GM12878 (cell line): ENCODE measurements at regions not wholly inside any gene's neighbourhood (a gene's known extent, or its start where the extent isn't known, plus 50 kb on each side); places are given as distances from the start of the nearest gene placed in this dataset.

ENCODE experiments used
- ATAC-seq: fragments of 200-7000 bp; cut with Tn5 transposase; 3 replicates; pipeline ENCODE4 v1.9.1; 2020; ENCODE audit warnings: mild to moderate bottlenecking, moderate library complexity
- BruUV-seq: library from RNA; stranded (reverse); fragments of 400-500 nt; replicated peaks from 2 replicates; lab custom pipeline; 2021; lab: Mats Ljungman, UMichigan
- CTCF ChIA-PET: fragments of 300-600 bp; sonication (Branson Sonifier 250); formaldehyde crosslinking; extraction: SDS; loops from one replicate; lab custom pipeline; 2021; ENCODE audit warnings: inconsistent platforms; lab: Yijun Ruan, JAX
- POLR2A ChIA-PET: fragments of 350-600 bp; formaldehyde crosslinking; extraction: SDS; loops from one replicate; lab custom pipeline; 2021; ENCODE audit warnings: inconsistent platforms; lab: Charles Lee
- RAD21 ChIA-PET: fragments of 300-600 bp; sonication (Branson Sonifier 250); formaldehyde crosslinking; loops from one replicate; lab custom pipeline; 2023; ENCODE audit warnings: antibody characterized with exemption; ENCODE audit not compliant: unreplicated experiment; lab: Charles Lee
- SMC1A ChIA-PET: fragments of 300-600 bp; sonication (Branson Sonifier 250); formaldehyde crosslinking; loops from one replicate; lab custom pipeline; 2023; ENCODE audit not compliant: unreplicated experiment, uncharacterized antibody; lab: Charles Lee
- DNase-seq: peaks from one replicate; pipeline ENCODE4 v3.0.0-alpha.2; 2011; ENCODE audit warnings: low read depth, low spot score
- FAIRE-seq: peaks from 3 replicates; lab custom pipeline; 2011; peaks lifted over from hg19 to GRCh38; lab: Jason Lieb, UNC
- H2AFZ ChIP-seq: 2 replicates; pipeline ENCODE4 v1.6.0; 2011; ENCODE audit warnings: low read depth, low read length, control low read depth; ENCODE audit not compliant: control insufficient read depth
- H3K27ac ChIP-seq: 2 replicates; pipeline ENCODE4 v1.5.1; 2011; ENCODE audit warnings: control low read depth; ENCODE audit not compliant: control insufficient read depth, insufficient read depth
- H3K27me3 ChIP-seq, 2 experiments: replicated peaks in 1 of 2; 2 replicates each; pipeline versions ENCODE4 v1.6.0 to v1.6.1; 2011; ENCODE audit warnings: low read length in 1 of 2; ENCODE audit not compliant: control insufficient read depth in 2 of 2, insufficient read depth in 2 of 2
- H3K36me3 ChIP-seq, 2 experiments: 2 replicates each; pipeline ENCODE4 v1.5.1; 2011; ENCODE audit warnings: low read length in 1 of 2; ENCODE audit not compliant: control insufficient read depth in 2 of 2, insufficient read depth in 2 of 2
- H3K4me1 ChIP-seq: 2 replicates; pipeline ENCODE4 v1.6.1; 2011; ENCODE audit warnings: mild to moderate bottlenecking, low read length, moderate library complexity, mixed read lengths; ENCODE audit not compliant: control insufficient read depth, insufficient read depth
- H3K4me2 ChIP-seq: 2 replicates; pipeline ENCODE4 v1.6.0; 2011; ENCODE audit warnings: control low read depth; ENCODE audit not compliant: control insufficient read depth, insufficient read depth
- H3K4me3 ChIP-seq: fragments of 200-600 bp; sonication (generic); 2 replicates; pipeline ENCODE4 v1.5.1; 2016
- H3K79me2 ChIP-seq: 2 replicates; pipeline ENCODE4 v1.6.0; 2011; ENCODE audit warnings: low read length; ENCODE audit not compliant: control insufficient read depth, insufficient read depth
- H3K9ac ChIP-seq: 2 replicates; pipeline ENCODE4 v1.8.0; 2011; ENCODE audit warnings: low read length, control low read depth, mixed read lengths; ENCODE audit not compliant: control insufficient read depth, insufficient read depth
- H3K9me3 ChIP-seq: replicated peaks from 3 replicates; pipeline ENCODE4 v1.5.1; 2011; ENCODE audit warnings: mild to moderate bottlenecking, low read length; ENCODE audit not compliant: control insufficient read depth, insufficient read depth
- H4K20me1 ChIP-seq: 2 replicates; pipeline ENCODE4 v1.6.0; 2011; ENCODE audit not compliant: control insufficient read depth, insufficient read depth
- DPF2 ChIP-seq: fragments of 450-650 bp; IDR thresholded peaks from 2 replicates; pipeline ENCODE4 v1.6.1; 2017; ENCODE audit warnings: mild to moderate bottlenecking
- NR2F1 ChIP-seq: fragments of 450-650 bp; conservative IDR thresholded peaks from 2 replicates; pipeline ENCODE4 v1.6.1; 2017; ENCODE audit warnings: mild to moderate bottlenecking
- RELA ChIP-seq: fragments of 450-650 bp; IDR thresholded peaks from 2 replicates; pipeline ENCODE4 v1.8.0; 2014; ENCODE audit warnings: borderline replicate concordance; ENCODE audit not compliant: partially characterized antibody
- SMAD1 ChIP-seq: fragments of 450-650 bp; IDR thresholded peaks from 2 replicates; pipeline ENCODE4 v1.6.1; 2018; ENCODE audit warnings: mild to moderate bottlenecking, low read depth; ENCODE audit not compliant: partially characterized antibody
- SP1 ChIP-seq: IDR thresholded peaks from one replicate; pipeline ENCODE4 v1.6.1; 2011; ENCODE audit warnings: low read depth, low read length
- SREBF1 ChIP-seq: IDR thresholded peaks from 2 replicates; pipeline ENCODE4 v1.6.1; 2012; ENCODE audit warnings: mild to moderate bottlenecking, low read length
- STAT3 ChIP-seq: IDR thresholded peaks from 2 replicates; pipeline ENCODE4 v1.6.1; 2011; ENCODE audit warnings: low read depth, low read length, improper control_type of control experiment
- YY1 ChIP-seq: IDR thresholded peaks from 2 replicates; pipeline ENCODE4 v1.6.1; 2011; ENCODE audit warnings: low read depth, mild to moderate bottlenecking, low read length
- ZSCAN29 ChIP-seq: fragments of 450-650 bp; IDR thresholded peaks from 2 replicates; pipeline ENCODE4 v1.6.1; 2017; ENCODE audit warnings: mild to moderate bottlenecking, moderate library complexity
- WGBS: methylation state at CpG from one replicate; pipeline ENCODE4 v1.1.6; 2016; ENCODE audit warnings: low lambda C conversion rate; ENCODE audit not compliant: insufficient replicate concordance, insufficient coverage; ENCODE audit errors: missing lambda C conversion rate; 5-methylcytosine and 5-hydroxymethylcytosine counted together
- in situ Hi-C: fragments of 300-500 bp; cut with MboI; formaldehyde crosslinking; loops from 9 replicates; pipeline ENCODE4 v1.14.3; 2018; ENCODE audit warnings: mixed read lengths
- intact Hi-C: fragments of 100-400 bp; cut with micrococcal nuclease; formaldehyde crosslinking; loops from one replicate; pipeline ENCODE4 v1.14.2; 2022; ENCODE audit not compliant: unreplicated experiment
- TF ChIP-seq, protein P1 (sequence below): IDR thresholded peaks from 2 replicates; pipeline ENCODE4 v1.6.1; 2011; ENCODE audit warnings: borderline replicate concordance, low read depth, mild to moderate bottlenecking, moderate library complexity, mixed read lengths, low read length; ENCODE audit not compliant: insufficient read depth; ENCODE audit errors: extremely low read length
- TF ChIP-seq, protein P2 (sequence below): fragments of 450-650 bp; IDR thresholded peaks from 2 replicates; pipeline ENCODE4 v1.6.1; 2017; ENCODE audit warnings: antibody characterized with exemption, mild to moderate bottlenecking, moderate library complexity
- TF ChIP-seq, protein P3 (sequence below): IDR thresholded peaks from 2 replicates; pipeline ENCODE4 v1.6.1; 2011; ENCODE audit warnings: mild to moderate bottlenecking, low read depth, low read length, moderate library complexity; ENCODE audit not compliant: insufficient replicate concordance
- TF ChIP-seq, protein P4 (sequence below): fragments of 450-650 bp; formaldehyde crosslinking; IDR thresholded peaks from 2 replicates; pipeline ENCODE4 v1.4.0; 2020; ENCODE audit warnings: mild to moderate bottlenecking, moderate library complexity

DNA sequence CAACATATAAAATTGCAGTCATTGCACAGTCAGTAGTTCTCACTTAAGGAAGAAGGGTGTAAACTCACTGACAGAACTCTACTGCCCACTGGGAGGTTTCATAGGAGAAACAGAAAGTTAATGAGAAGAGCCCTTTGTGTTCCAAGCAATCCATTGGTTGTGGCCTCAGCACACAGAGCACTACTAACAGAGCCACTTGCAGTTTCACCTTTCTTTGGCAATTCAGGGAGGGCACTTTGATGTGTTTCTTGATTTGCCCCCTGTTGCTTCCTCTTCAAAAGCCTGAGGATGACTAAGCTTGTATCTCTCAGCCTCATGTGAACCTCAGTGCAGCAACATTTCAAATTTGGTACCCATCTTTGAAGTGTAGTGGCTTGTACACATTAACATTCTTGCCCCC lies 409.4 kb downstream of the DMRTA1 start (continued):
- TF ChIP-seq, protein P1, sequence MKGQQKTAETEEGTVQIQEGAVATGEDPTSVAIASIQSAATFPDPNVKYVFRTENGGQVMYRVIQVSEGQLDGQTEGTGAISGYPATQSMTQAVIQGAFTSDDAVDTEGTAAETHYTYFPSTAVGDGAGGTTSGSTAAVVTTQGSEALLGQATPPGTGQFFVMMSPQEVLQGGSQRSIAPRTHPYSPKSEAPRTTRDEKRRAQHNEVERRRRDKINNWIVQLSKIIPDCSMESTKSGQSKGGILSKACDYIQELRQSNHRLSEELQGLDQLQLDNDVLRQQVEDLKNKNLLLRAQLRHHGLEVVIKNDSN: no peak
- no peak for TF ChIP-seq NR2F1

DNA sequence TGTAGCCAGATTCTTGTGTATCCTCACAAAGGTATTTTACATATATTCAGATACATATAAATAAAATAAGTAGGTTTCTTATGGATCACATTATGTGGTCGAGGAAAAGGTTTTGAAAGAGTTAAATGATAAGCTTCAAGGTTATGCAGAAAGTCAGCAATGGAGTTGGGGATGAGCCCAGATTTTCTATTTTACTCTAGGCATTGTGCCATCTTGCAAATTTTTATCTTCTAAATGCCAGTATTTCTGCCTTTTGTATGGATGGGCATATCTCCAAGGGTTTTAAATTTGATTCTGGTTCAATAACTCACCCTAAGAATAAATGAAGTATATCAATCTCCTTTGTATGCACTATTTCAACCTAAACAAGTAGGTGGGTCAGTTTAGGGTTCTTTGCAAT lies 410.7 kb downstream of the DMRTA1 start:
- no peak overlapping the region for H3K27ac ChIP-seq
- no peaks in the 10 kb centered on the region for H3K9me3 ChIP-seq
- no peaks in the 10 kb centered on the region for H3K27me3 ChIP-seq
- ChIA-PET RAD21 (no interaction called here), POLR2A (no interaction called here), SMC1A (interaction anchor here (1.0 to 2.3 kb wide), 3 partner anchors 9 to 217 kb away, joined by 3 to 9 read pairs (median 3); no protein-coding TSS in a partner anchor), CTCF (no interaction called here)
- H3K4me1 ChIP-seq: no peaks in the 10 kb centered on the region
- TF ChIP-seq, protein P2, sequence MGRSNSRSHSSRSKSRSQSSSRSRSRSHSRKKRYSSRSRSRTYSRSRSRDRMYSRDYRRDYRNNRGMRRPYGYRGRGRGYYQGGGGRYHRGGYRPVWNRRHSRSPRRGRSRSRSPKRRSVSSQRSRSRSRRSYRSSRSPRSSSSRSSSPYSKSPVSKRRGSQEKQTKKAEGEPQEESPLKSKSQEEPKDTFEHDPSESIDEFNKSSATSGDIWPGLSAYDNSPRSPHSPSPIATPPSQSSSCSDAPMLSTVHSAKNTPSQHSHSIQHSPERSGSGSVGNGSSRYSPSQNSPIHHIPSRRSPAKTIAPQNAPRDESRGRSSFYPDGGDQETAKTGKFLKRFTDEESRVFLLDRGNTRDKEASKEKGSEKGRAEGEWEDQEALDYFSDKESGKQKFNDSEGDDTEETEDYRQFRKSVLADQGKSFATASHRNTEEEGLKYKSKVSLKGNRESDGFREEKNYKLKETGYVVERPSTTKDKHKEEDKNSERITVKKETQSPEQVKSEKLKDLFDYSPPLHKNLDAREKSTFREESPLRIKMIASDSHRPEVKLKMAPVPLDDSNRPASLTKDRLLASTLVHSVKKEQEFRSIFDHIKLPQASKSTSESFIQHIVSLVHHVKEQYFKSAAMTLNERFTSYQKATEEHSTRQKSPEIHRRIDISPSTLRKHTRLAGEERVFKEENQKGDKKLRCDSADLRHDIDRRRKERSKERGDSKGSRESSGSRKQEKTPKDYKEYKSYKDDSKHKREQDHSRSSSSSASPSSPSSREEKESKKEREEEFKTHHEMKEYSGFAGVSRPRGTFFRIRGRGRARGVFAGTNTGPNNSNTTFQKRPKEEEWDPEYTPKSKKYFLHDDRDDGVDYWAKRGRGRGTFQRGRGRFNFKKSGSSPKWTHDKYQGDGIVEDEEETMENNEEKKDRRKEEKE: no peak
- TF ChIP-seq NR2F1 (no peak), YY1 (no peak), DPF2 (no peak), ZSCAN29 (no peak), SP1 (no peak), SMAD1 (no peak), SREBF1 (no peak), STAT3 (no peak), RELA (no peak)
- TF ChIP-seq, protein P3, sequence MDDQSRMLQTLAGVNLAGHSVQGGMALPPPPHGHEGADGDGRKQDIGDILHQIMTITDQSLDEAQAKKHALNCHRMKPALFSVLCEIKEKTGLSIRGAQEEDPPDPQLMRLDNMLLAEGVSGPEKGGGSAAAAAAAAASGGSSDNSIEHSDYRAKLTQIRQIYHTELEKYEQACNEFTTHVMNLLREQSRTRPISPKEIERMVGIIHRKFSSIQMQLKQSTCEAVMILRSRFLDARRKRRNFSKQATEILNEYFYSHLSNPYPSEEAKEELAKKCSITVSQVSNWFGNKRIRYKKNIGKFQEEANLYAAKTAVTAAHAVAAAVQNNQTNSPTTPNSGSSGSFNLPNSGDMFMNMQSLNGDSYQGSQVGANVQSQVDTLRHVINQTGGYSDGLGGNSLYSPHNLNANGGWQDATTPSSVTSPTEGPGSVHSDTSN: no peak
- TF ChIP-seq, protein P4, sequence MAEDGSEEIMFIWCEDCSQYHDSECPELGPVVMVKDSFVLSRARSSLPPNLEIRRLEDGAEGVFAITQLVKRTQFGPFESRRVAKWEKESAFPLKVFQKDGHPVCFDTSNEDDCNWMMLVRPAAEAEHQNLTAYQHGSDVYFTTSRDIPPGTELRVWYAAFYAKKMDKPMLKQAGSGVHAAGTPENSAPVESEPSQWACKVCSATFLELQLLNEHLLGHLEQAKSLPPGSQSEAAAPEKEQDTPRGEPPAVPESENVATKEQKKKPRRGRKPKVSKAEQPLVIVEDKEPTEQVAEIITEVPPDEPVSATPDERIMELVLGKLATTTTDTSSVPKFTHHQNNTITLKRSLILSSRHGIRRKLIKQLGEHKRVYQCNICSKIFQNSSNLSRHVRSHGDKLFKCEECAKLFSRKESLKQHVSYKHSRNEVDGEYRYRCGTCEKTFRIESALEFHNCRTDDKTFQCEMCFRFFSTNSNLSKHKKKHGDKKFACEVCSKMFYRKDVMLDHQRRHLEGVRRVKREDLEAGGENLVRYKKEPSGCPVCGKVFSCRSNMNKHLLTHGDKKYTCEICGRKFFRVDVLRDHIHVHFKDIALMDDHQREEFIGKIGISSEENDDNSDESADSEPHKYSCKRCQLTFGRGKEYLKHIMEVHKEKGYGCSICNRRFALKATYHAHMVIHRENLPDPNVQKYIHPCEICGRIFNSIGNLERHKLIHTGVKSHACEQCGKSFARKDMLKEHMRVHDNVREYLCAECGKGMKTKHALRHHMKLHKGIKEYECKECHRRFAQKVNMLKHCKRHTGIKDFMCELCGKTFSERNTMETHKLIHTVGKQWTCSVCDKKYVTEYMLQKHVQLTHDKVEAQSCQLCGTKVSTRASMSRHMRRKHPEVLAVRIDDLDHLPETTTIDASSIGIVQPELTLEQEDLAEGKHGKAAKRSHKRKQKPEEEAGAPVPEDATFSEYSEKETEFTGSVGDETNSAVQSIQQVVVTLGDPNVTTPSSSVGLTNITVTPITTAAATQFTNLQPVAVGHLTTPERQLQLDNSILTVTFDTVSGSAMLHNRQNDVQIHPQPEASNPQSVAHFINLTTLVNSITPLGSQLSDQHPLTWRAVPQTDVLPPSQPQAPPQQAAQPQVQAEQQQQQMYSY (CRISPR knock-in tag): no peak
- no TSS peak for BruUV-seq
- H3K79me2 ChIP-seq: no peaks in the 10 kb centered on the region
- 0% methylated on average over 1 of the region's 1 CpG for WGBS
- no peak overlapping the region for H3K4me3 ChIP-seq
- in situ Hi-C loops: no loop called here
- DNase-seq (no peak), ATAC-seq (no peak), FAIRE-seq (no peak)
- H3K36me3 ChIP-seq: no peaks in the 10 kb centered on the region
- intact Hi-C loops: no loop called here
- H4K20me1 ChIP-seq: no peaks in the 10 kb centered on the region
- no peak overlapping the region for H3K9ac ChIP-seq
- no peak overlapping the region for H2AFZ ChIP-seq
- H3K4me2 ChIP-seq: no peak overlapping the region
